Prostate gland (tissue), 2 donors: ENCODE measurements at regions not wholly inside any gene's neighbourhood (a gene's known extent, or its start where the extent isn't known, plus 50 kb on each side); places are given as distances from the start of the nearest gene placed in this dataset.

Experiments
- DNase-seq: peaks from one replicate; pipeline ENCODE4 v3.0.0-alpha.2; 2019; ENCODE audit warnings: low spot score
- H3K27ac ChIP-seq, 2 donors: fragments of 200-600 bp; sonication (generic); 2 replicates each; pipeline ENCODE4 v1.5.1; 2017 to 2019
- H3K27me3 ChIP-seq: fragments of 200-600 bp; sonication (generic); replicated peaks from 2 replicates; pipeline ENCODE4 v1.5.1; 2019; ENCODE audit not compliant: insufficient read depth
- H3K36me3 ChIP-seq, 2 donors: fragments of 200-600 bp; sonication (generic); 1 replicate in 1 of 2; 2 replicates in 1 of 2; pipeline versions ENCODE4 v1.5.1 to v1.8.1; 2017 to 2019
- H3K4me1 ChIP-seq: fragments of 200-600 bp; sonication (generic); replicated peaks from 2 replicates; pipeline ENCODE4 v1.5.1; 2019
- H3K4me3 ChIP-seq, 2 donors: fragments of 200-600 bp; sonication (generic); 2 replicates each; pipeline ENCODE4 v1.5.1; 2017 to 2019
- H3K9me3 ChIP-seq: fragments of 200-600 bp; sonication (generic); 2 replicates; pipeline ENCODE4 v1.5.1; 2017
- CTCF ChIP-seq, 4 experiments: fragments of 200-600 bp in 2 of 4; fragments of 450-650 bp in 2 of 4; sonication (generic) in 2 of 4; IDR thresholded peaks; 1 replicate in 3 of 4; 2 replicates in 1 of 4; pipeline ENCODE4 v1.5.1; 2016 to 2019; ENCODE audit warnings: antibody characterized with exemption in 4 of 4, mild to moderate bottlenecking in 2 of 4, moderate library complexity in 2 of 4
- POLR2A ChIP-seq: fragments of 450-650 bp; IDR thresholded peaks from one replicate; pipeline ENCODE4 v1.6.1; 2016; ENCODE audit warnings: antibody characterized with exemption, mild to moderate bottlenecking
- POLR2AphosphoS5 ChIP-seq: sonication (generic); formaldehyde crosslinking; IDR thresholded peaks from one replicate; pipeline ENCODE4 v1.6.1; 2017; ENCODE audit warnings: antibody characterized with exemption
- WGBS: methylation state at CpG from one replicate; pipeline ENCODE4 v1.1.5; 2018; 5-methylcytosine and 5-hydroxymethylcytosine counted together
- intact Hi-C: fragments of 100-400 bp; cut with DNase I; formaldehyde crosslinking; loops from one replicate; pipeline ENCODE4 v1.14.2; 2022

DNA sequence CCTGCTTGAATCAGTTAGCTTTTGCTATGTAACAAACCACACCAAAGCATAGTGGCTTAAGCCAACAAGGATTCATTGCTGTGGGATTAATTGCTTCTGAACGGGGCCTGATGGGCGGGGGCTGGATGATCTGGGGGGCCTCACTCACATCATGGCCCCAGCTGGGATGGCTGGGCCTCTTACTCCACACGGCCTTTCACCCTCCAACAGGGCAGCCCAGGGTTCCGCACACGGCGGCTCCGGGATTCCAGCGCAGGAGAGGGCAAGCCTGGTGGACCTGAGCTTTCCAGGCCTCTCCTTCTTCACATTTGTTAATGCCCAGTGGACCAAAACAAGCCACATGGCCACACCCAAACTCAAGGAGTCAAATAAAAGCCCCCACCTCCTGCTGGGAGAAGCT is 86.3 kb upstream of the PHLPP1 start:
- Histone ChIP-seq H3K4me3 (no peak overlapping the region), H3K27ac (no peak overlapping the region), H3K9me3 (no peaks in the 10 kb centered on the region), H3K27me3 (no peaks in the 10 kb centered on the region), H3K4me1 (no peaks in the 10 kb centered on the region), H3K36me3 (no peaks in the 10 kb centered on the region)
- 92% methylated on average over 8 of the region's 8 CpGs for WGBS
- intact Hi-C loops: no loop called here
- TF ChIP-seq CTCF (IDR thresholded peaks at IDR 0.05) (no peak), POLR2AphosphoS5 (no peak), POLR2A (no peak)
- no peak for DNase-seq

GRCh38 chr18:62631173-62631572 is 84.2 kb upstream of the PHLPP1 start:
- 59% methylated on average over 3 of the region's 3 CpGs for WGBS
- Histone ChIP-seq H3K4me3 (no peak overlapping the region), H3K36me3 (no peaks in the 10 kb centered on the region), H3K4me1 (no peaks in the 10 kb centered on the region), H3K27me3 (no peaks in the 10 kb centered on the region), H3K9me3 (no peaks in the 10 kb centered on the region), H3K27ac (no peak overlapping the region)
- intact Hi-C loops: no loop called here
- no peak for TF ChIP-seq CTCF (IDR thresholded peaks at IDR 0.05)
- no peak for TF ChIP-seq POLR2AphosphoS5
- no peak for TF ChIP-seq POLR2A
- DNase-seq: no peak

GRCh38 chr18:62632788-62633455 is 82.4 kb upstream of the PHLPP1 start:
- intact Hi-C loops: no loop called here
- Histone ChIP-seq H3K27me3 (no peaks in the 10 kb centered on the region), H3K4me1 (no peaks in the 10 kb centered on the region), H3K4me3 (no peak overlapping the region), H3K27ac (no peak overlapping the region), H3K9me3 (no peaks in the 10 kb centered on the region), H3K36me3 (no peaks in the 10 kb centered on the region)
- no peak for DNase-seq
- 92% methylated on average over 3 of the region's 3 CpGs for WGBS
- no peak for TF ChIP-seq CTCF (IDR thresholded peaks at IDR 0.05)
- no peak for TF ChIP-seq POLR2A
- no peak for TF ChIP-seq POLR2AphosphoS5

GRCh38 chr18:62634458-62634857 is 80.9 kb upstream of the PHLPP1 start:
- no peak for TF ChIP-seq POLR2A
- Histone ChIP-seq H3K4me1 (no peaks in the 10 kb centered on the region), H3K9me3 (no peaks in the 10 kb centered on the region), H3K27ac (no peak overlapping the region), H3K27me3 (no peaks in the 10 kb centered on the region), H3K4me3 (no peak overlapping the region), H3K36me3 (no peaks in the 10 kb centered on the region)
- WGBS: 70% methylated on average over 2 of the region's 2 CpGs
- intact Hi-C loops: no loop called here
- DNase-seq: no peak

DNA sequence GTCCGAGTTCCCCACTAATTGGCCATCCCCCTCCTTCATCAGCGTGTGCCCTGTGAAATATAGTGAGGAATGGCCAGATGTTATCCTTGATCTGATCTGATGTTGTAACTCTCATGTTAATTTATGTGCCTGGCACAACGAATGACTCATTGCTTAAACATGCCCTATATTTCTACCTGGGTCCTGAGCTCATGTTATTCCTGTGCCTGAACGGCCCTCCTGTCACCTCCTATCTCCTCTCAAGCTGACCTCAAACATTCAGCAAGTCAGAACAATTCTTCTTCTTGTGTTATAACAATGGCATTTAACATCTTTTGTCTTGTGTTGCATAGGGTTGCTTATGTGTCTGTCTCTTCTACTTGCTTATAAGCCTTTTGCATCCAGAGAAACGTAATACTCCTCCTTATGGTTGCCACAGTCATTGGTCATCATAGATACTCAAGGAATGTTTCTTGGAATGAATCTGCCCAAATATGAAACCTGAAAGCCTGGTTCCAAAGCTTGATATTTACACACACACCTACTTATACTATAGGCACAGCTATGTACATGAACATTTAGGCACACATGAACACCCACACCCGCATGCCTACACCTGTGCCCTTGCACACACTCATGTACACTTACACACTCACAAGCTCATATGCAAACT is 80.2 kb upstream of the PHLPP1 start:
- Histone ChIP-seq H3K36me3 (no peaks in the 10 kb centered on the region), H3K9me3 (no peaks in the 10 kb centered on the region), H3K4me1 (no peaks in the 10 kb centered on the region), H3K27ac (no peak overlapping the region), H3K4me3 (no peak overlapping the region), H3K27me3 (no peaks in the 10 kb centered on the region)
- TF ChIP-seq POLR2A (no peak), CTCF (IDR thresholded peaks at IDR 0.05) (no peak), POLR2AphosphoS5 (no peak)
- WGBS: 41% methylated on average over 6 of the region's 6 CpGs
- no peak for DNase-seq
- intact Hi-C loops: no loop called here
